BLaER1 treated with 17β-estradiol and CSF1 and Interleukin-3, amounts not matched to agents 10 nM and 100 nM (cell line): ENCODE measurements at regions not wholly inside any gene's neighbourhood (a gene's known extent, or its start where the extent isn't known, plus 50 kb on each side); places are given as distances from the start of the nearest gene placed in this dataset.
A peak's percentile ranks its signal among the peaks of the same experiment; 100 is the strongest.

Experiments
- H3K27ac ChIP-seq, 11 experiments: shearing (Covaris generic); formaldehyde crosslinking; 2 replicates each; pipeline ENCODE4 v1.8.1; 2022
- H3K27me3 ChIP-seq, 11 experiments: shearing (Covaris generic); formaldehyde crosslinking; 2 replicates each; pipeline ENCODE4 v1.8.1; 2022
- H3K36me3 ChIP-seq, 11 experiments: shearing (Covaris generic); formaldehyde crosslinking; 2 replicates each; pipeline ENCODE4 v1.8.1; 2022
- H3K4me1 ChIP-seq, 10 experiments: shearing (Covaris generic); formaldehyde crosslinking; 2 replicates each; pipeline ENCODE4 v1.8.1; 2022
- H3K4me2 ChIP-seq, 11 experiments: shearing (Covaris generic); formaldehyde crosslinking; 2 replicates each; pipeline ENCODE4 v1.8.1; 2022
- H3K4me3 ChIP-seq, 10 experiments: shearing (Covaris generic); formaldehyde crosslinking; 2 replicates each; pipeline ENCODE4 v1.8.1; 2022
- H3K9ac ChIP-seq, 11 experiments: shearing (Covaris generic); formaldehyde crosslinking; 2 replicates each; pipeline ENCODE4 v1.8.1; 2022
- H3K9me3 ChIP-seq, 11 experiments: shearing (Covaris generic); formaldehyde crosslinking; replicated peaks in 1 of 11; 2 replicates each; pipeline ENCODE4 v1.8.1; 2022
- H4K20me1 ChIP-seq, 11 experiments: shearing (Covaris generic); formaldehyde crosslinking; 2 replicates each; pipeline ENCODE4 v1.8.1; 2022
- Cebpa-rat ChIP-seq, 11 experiments: shearing (Covaris generic); IDR thresholded peaks; 2 replicates each; pipeline ENCODE4 v1.8.1; 2022

DNA sequence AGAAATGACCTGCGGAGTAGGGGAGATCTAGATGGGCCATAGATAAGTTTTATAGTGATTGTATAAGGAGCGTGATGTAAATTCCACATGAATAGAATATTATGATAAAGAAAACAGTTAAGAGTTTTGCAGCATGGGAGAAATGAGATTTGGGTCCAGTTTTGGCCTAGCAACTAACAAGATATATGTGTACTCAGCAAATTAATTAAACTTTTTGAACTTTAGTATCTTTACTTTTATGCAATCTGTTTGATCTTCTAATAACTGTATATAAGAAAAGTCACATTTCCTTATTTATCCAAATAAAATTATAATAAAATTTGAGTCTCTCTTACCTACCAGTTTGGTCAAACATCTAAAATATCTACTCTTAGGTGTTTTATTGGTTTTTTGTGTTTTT, 1011.8 kb upstream of the NCAM2 start:
- Histone ChIP-seq H3K4me1 (no peaks in the 10 kb centered on the region), H3K27me3 (no peaks in the 10 kb centered on the region), H3K4me2 (no peak overlapping the region), H3K4me3 (no peak overlapping the region), H3K36me3 (no peaks in the 10 kb centered on the region), H3K9ac (no peak overlapping the region), H3K27ac (no peak overlapping the region), H3K9me3 (no peaks in the 10 kb centered on the region), H4K20me1 (no peaks in the 10 kb centered on the region)
- no peak for TF ChIP-seq Cebpa-rat (IDR thresholded peaks at IDR 0.05)

- Histone ChIP-seq H3K27me3 (no peaks in the 10 kb centered on the region), H3K4me1 (no peaks in the 10 kb centered on the region), H3K4me3 (no peak overlapping the region), H3K36me3 (no peaks in the 10 kb centered on the region), H3K9ac (no peak overlapping the region), H3K9me3 (no peaks in the 10 kb centered on the region), H3K27ac (no peak overlapping the region), H3K4me2 (no peak overlapping the region), H4K20me1 (no peaks in the 10 kb centered on the region)
- TF ChIP-seq Cebpa-rat (IDR thresholded peaks at IDR 0.05) = no peak
Observed at GRCh38 chr21:19987671-19988070, 1010.5 kb upstream of the NCAM2 start.

DNA sequence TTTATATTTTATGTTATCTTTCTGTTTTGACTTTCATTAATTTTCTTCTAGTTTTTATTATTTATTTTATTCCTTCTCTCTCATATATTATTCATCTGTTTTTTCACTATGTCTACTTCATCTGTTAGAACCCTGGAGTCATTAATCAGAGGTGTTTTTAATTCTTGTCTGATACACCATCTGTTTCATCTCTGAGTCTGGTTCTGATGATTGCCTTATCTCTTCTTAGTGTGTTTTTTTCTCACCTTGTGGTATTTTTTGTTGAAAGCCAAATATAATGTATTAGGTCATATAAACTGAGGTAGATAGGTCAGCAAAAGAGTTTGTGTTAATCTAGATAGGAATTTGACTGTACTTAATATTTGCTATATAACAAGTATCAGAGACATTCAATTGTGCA, 1005.7 kb upstream of the NCAM2 start:
- Histone ChIP-seq H3K9me3 (peaks cover 0 to 44% (median 0%) of the 10 kb centered on the region in 11 experiments; a peak in 9 of 22 replicates), H3K36me3 (no peaks in the 10 kb centered on the region), H3K4me1 (peaks cover 0 to 25% (median 4%) of the 10 kb centered on the region in 10 experiments; a peak in 7 of 20 replicates), H3K4me3 (no peak overlapping the region), H4K20me1 (no peaks in the 10 kb centered on the region), H3K9ac (no peak overlapping the region), H3K27me3 (no peaks in the 10 kb centered on the region), H3K27ac (no peak overlapping the region), H3K4me2 (no peak overlapping the region)
- TF ChIP-seq Cebpa-rat (IDR thresholded peaks at IDR 0.05) = no peak

DNA sequence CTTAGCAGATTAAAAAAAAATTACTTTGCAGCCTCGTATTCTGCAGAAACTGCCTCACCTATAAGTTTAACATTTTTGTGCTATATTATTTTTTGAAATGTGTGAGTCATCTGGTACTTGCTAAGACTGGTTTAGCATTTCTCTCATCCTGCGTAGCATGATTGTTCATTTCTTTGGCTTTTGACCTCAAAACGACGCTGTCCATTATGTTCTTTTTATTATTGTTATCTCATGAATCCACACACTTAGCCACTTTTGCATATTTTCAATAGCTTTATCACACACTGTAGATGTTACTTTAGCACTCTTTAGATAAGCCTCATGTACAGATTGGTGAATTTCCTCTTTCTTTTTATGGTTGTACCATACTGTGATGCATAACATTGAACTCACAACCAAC, 1004.9 kb upstream of the NCAM2 start:
- Histone ChIP-seq H3K9ac (no peak overlapping the region), H3K9me3 (peaks cover 0 to 51% (median 3%) of the 10 kb centered on the region in 11 experiments; a peak in 14 of 22 replicates), H3K4me2 (no peak overlapping the region), H3K4me3 (no peak overlapping the region), H3K27ac (no peak overlapping the region), H3K27me3 (no peaks in the 10 kb centered on the region), H3K36me3 (no peaks in the 10 kb centered on the region), H4K20me1 (no peaks in the 10 kb centered on the region), H3K4me1 (peaks cover 0 to 32% (median 8%) of the 10 kb centered on the region in 10 experiments; a peak in 9 of 20 replicates)
- no peak for TF ChIP-seq Cebpa-rat (IDR thresholded peaks at IDR 0.05)

DNA sequence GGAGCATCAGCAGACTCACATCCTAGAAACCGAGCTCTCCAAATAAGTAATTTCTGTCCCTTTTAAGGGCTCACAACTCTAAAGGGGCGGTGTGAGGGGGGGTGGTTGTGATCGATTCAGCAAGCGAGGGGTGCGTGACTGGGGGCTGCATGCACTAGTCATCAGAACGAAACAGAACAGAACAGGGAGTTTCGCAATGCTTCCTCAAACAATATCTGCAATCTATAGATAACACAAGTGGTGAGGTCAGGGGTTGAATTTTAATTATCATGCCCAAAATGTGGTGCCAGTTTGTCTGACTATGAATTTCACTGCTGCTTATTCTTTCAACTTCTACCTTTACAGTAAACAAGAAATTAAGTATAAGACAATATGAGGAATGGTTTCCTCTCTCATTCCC, 1003.0 kb upstream of the NCAM2 start:
- Histone ChIP-seq H3K4me2 (peak overlapping the region in 6 of 11 experiments; percentile 1 to 43 (median 28); a peak in 8 of 22 replicates), H3K36me3 (no peaks in the 10 kb centered on the region), H3K4me3 (no peak overlapping the region), H3K9ac (no peak overlapping the region), H3K9me3 (peaks cover 8 to 66% (median 18%) of the 10 kb centered on the region in 11 experiments; a peak in 19 of 22 replicates), H4K20me1 (no peaks in the 10 kb centered on the region), H3K27ac (peak overlapping the region in 3 of 11 experiments; percentile 26 to 56 (median 50); a peak in 5 of 22 replicates), H3K27me3 (no peaks in the 10 kb centered on the region), H3K4me1 (peaks cover 0 to 52% (median 26%) of the 10 kb centered on the region in 10 experiments; a peak in 12 of 20 replicates)
- TF ChIP-seq Cebpa-rat (IDR thresholded peaks at IDR 0.05) = peak in 4 of 11 experiments; percentile 16 to 66 (median 62); a peak in 5 of 22 replicates

DNA sequence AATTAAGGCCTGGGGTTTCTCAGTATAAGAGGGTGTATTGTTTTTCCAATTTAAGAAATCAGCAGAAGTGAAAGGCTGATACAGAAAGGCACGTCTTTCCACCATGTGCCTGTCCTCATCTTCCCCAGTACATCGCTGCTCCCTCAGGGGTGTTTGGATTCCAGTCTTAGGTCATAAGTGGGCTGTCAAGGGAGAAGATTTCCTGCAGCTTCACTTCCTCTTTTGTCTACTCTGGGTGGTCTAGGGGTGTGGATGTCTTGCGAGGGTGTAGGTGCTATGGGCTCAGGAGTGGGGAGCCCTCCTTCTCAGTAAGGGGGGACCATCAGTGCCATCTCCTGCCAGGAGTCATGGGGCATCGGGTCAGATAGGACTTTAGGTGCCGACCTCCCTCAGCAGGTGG, 999.8 kb upstream of the NCAM2 start:
- peaks cover 8 to 69% (median 18%) of the 10 kb centered on the region in 11 experiments; a peak in 19 of 22 replicates for H3K9me3 ChIP-seq
- no peaks in the 10 kb centered on the region for H3K36me3 ChIP-seq
- peak overlapping the region in 5 of 11 experiments; percentile 64 to 74 (median 68); a peak in 10 of 22 replicates for H3K4me2 ChIP-seq
- H3K27me3 ChIP-seq = no peaks in the 10 kb centered on the region
- no peaks in the 10 kb centered on the region for H4K20me1 ChIP-seq
- no peak overlapping the region; a peak in 1 of 20 replicates for H3K4me3 ChIP-seq
- H3K27ac ChIP-seq = peak overlapping the region in 8 of 11 experiments; percentile 4 to 88 (median 74); a peak in 13 of 22 replicates
- peaks cover 0 to 48% (median 26%) of the 10 kb centered on the region in 10 experiments; a peak in 12 of 20 replicates for H3K4me1 ChIP-seq
- H3K9ac ChIP-seq = peak overlapping the region in 1 of 11 experiments; percentile 68; a peak in 1 of 22 replicates
- TF ChIP-seq Cebpa-rat (IDR thresholded peaks at IDR 0.05) = no peak

DNA sequence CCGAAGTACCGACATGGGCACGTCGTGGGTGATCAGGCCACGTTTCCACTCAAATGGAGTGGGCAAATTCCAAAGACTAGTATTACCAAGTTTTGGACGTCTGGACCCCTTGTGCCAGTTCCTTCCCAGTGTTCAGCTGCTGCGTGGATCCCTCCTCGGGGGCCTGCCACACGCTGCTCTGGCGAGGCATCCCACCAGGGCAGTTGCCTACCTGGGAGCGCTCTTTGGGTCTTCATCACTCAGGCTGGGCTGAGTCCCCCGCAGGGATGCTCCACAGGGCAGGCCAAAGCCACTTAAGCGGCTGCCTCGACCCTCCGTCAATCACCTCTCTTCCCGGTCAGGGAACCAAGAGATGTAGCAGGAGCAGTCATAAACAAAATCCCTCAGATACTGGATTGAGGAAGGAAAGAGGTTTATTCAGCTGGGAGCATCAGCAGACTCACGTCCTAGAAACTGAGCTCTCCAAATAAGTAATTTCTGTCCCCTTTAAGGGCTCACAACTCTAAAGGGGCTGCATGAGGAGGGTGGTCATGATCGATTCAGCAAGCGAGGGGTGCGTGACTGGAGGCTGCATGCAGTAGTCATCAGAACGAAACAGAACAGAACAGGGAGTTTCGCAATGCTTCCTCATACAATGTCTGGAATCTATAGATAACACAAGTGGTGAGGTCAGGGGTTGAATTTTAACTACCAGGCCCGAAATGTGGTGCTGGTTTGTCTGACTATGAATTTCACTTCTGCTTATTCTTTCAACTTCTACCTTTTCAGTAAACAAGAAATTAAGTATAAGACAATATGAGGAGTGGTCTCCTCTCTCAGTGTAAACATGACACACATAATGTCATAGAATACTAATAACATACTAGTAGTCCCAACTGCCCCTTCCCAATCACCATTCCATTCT, 998.6 kb upstream of the NCAM2 start:
- Histone ChIP-seq H3K9ac (peak overlapping the region in 5 of 11 experiments; percentile 42 to 72 (median 66); a peak in 9 of 22 replicates), H4K20me1 (no peaks in the 10 kb centered on the region), H3K27ac (peak overlapping the region in 9 of 11 experiments; percentile 28 to 88 (median 72); a peak in 15 of 22 replicates), H3K9me3 (peaks cover 8 to 58% (median 18%) of the 10 kb centered on the region in 11 experiments; a peak in 19 of 22 replicates), H3K4me1 (peaks cover 0 to 47% (median 26%) of the 10 kb centered on the region in 10 experiments; a peak in 12 of 20 replicates), H3K27me3 (no peaks in the 10 kb centered on the region), H3K4me3 (peak overlapping the region in 3 of 10 experiments; percentile 23 to 47 (median 27); a peak in 3 of 20 replicates), H3K4me2 (peak overlapping the region in 7 of 11 experiments; percentile 43 to 74 (median 65); a peak in 14 of 22 replicates), H3K36me3 (no peaks in the 10 kb centered on the region)
- TF ChIP-seq Cebpa-rat (IDR thresholded peaks at IDR 0.05) = peak in 9 of 11 experiments; percentile 63 to 93 (median 81); a peak in 17 of 22 replicates

GRCh38 chr21:20004367-20004766, 993.8 kb upstream of the NCAM2 start:
- Histone ChIP-seq H3K27ac (peak overlapping the region in 2 of 11 experiments; percentile 1 to 50; a peak in 2 of 22 replicates), H3K4me3 (no peak overlapping the region), H3K4me2 (peak overlapping the region in 3 of 11 experiments; percentile 16 to 49 (median 25); a peak in 4 of 22 replicates), H3K9me3 (peaks cover 3 to 12% (median 5%) of the 10 kb centered on the region in 11 experiments; a peak in 17 of 22 replicates), H3K9ac (no peak overlapping the region), H3K27me3 (no peaks in the 10 kb centered on the region), H4K20me1 (no peaks in the 10 kb centered on the region), H3K36me3 (no peaks in the 10 kb centered on the region), H3K4me1 (peaks cover 0 to 18% (median 7%) of the 10 kb centered on the region in 10 experiments; a peak in 12 of 20 replicates)
- no peak for TF ChIP-seq Cebpa-rat (IDR thresholded peaks at IDR 0.05)

GRCh38 chr21:20010691-20011200, 987.5 kb upstream of the NCAM2 start:
- H3K9ac ChIP-seq = no peak overlapping the region
- H4K20me1 ChIP-seq = no peaks in the 10 kb centered on the region
- H3K27ac ChIP-seq = no peak overlapping the region
- H3K27me3 ChIP-seq = no peaks in the 10 kb centered on the region
- H3K4me2 ChIP-seq = no peak overlapping the region
- H3K36me3 ChIP-seq = no peaks in the 10 kb centered on the region
- no peak for TF ChIP-seq Cebpa-rat (IDR thresholded peaks at IDR 0.05)
- no peak overlapping the region for H3K4me3 ChIP-seq
- peaks cover 0 to 5% (median 0%) of the 10 kb centered on the region in 10 experiments; a peak in 3 of 20 replicates for H3K4me1 ChIP-seq
- H3K9me3 ChIP-seq = no peaks in the 10 kb centered on the region
